NCI-H2227 (cell line): ENCODE measurements at regions not wholly inside any gene's neighbourhood (a gene's known extent, or its start where the extent isn't known, plus 50 kb on each side); places are given as distances from the start of the nearest gene placed in this dataset.
"Not testable (repeated sequence)": the region's sequence is repeated elsewhere in the genome, so short reads cannot be mapped to it uniquely, and the experiment has no call there.

ENCODE experiments used
- DNase-seq: peaks from one replicate; lab custom pipeline; 2025; ENCODE audit not compliant: unreplicated experiment; lab: John Stamatoyannopoulos, UW

DNA sequence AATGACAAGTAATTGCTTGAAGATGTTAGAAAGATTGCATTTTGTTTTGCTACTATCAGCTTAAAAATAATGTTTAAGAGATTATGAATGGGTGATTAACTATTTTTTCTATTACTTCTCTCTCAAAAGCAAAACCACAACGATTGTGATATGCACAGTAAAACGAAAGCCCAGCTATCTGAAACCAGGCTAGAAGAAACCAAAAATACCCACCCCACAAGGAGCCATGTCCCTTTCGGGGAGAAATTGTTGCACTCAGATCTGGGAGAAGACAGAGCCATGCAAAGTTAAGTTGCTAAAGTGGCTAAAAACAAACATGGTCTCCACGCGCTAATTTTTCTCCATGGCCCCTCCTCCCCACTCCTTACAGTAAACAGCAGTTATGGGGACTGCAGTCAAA, 173.6 kb downstream of the RPS24 start:
- DNase-seq = no peak

GRCh38 chr10:78207776-78208175, 174.1 kb downstream of the RPS24 start:
- no peak for DNase-seq

DNA sequence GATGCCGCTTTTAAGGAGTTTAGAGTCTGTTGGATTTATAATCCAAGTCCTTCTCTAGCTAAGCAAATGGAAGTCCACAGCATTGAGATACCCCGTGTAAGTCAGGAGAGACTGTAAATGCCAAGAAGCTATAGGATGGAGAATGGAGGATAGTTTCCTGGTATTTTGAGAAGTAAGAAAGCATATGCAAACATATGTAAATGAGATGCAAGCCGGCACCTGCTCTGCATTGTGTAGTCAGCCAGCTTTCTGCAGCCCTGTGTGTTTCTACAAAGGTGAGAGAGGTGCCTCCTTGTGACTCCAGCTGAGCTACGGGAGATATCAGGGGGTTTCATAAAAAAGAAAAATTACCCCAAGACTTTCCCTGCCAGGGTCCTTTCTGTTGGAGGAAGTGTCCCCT, 176.3 kb downstream of the RPS24 start:
- no peak for DNase-seq

GRCh38 chr10:78210548-78210947, 176.9 kb downstream of the RPS24 start:
- DNase-seq = no peak

- no peak for DNase-seq
These were observed 177.3 kb downstream of the RPS24 start for GRCh38 chr10:78210976-78211375.

- no peak for DNase-seq
These were observed 177.9 kb downstream of the RPS24 start for GRCh38 chr10:78211561-78212051.

- no peak for DNase-seq
These were observed 178.6 kb downstream of the RPS24 start for GRCh38 chr10:78212060-78212785.

GRCh38 chr10:78212786-78213175, 179.1 kb downstream of the RPS24 start:
- no peak for DNase-seq

- no peak for DNase-seq
These were observed 181.3 kb downstream of the RPS24 start for GRCh38 chr10:78214955-78215354.

- DNase-seq = peak; percentile 22
These were observed 182.0 kb downstream of the RPS24 start for GRCh38 chr10:78215645-78216044.

DNA sequence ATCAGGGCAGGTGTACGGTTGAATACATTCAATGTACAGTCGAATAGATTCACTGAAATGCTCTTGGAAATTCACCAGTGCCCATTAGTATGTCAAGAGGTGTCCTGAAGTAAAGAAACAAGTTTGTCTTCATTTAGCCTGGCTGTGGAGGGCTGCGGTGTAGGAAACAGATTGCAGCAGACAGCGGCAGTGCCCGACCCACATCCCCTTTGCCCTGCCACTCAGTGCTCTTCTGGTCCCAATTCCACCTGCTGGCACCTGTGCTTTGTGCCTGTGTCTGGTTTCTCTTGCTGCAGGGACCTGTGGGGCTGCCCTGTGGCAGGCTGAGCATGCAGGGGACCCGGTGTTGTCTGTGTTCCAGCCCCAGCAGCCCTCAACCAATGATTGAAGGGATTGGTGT, 183.7 kb downstream of the RPS24 start:
- no peak for DNase-seq

- DNase-seq = no peak
These were observed 185.3 kb downstream of the RPS24 start for GRCh38 chr10:78218798-78219490.

GRCh38 chr10:78219568-78219967, 185.9 kb downstream of the RPS24 start:
- DNase-seq = not testable (repeated sequence)

- no peak for DNase-seq
These were observed 187.1 kb downstream of the RPS24 start for GRCh38 chr10:78220781-78221180.

DNA sequence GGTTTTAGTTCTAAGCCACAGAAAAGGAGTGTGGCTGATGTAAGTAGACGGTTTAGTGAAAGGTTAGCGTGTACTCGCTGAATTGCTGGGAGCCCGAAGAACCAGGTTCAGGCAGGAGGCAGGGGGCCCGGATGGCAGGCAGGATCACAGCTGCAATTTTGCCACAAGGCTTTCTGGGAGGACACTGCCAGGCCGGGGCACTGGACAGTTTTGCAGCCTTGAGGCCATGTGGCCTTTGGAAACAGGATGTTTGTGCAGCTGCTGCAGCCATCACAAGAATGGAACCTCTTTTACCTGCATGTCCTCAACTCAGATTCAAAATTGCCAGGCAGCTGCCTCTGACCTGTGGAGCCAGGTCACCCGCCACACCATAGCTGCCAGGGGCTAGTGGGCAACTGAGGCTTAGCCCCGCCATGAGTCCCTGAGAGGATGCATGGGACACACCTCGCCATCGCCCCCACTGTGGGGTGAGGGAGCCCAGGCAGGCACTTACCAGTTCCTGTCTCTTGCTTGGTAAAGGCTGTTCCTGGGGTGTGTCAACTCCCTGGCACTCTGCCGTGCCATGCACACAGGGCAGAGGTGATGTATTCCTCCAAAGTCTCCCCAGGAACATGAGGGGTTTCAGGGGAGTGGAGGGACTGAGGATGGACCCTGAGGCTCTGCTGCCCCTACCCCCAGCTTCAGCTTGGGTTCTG, 188.6 kb downstream of the RPS24 start:
- DNase-seq = no peak

DNA sequence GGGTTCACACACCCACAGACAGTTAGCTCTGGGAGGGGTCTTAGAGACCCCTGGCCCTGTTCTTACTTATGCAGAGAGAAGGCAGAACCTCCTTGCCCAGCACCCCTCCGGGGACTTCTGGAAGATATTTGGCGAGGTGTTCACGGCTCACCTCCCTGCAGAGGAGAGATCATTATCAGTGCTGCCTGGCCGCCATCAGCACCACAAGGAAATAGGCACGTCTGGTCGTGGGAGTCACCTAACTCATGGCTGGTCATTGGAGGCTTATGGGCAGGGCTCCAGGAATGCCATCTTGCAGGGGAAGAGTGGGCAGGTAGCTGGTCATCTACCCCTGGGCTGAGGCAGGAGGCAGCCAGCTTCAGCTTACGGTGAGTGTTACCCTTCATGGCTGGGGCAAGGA, 189.4 kb downstream of the RPS24 start:
- no peak for DNase-seq

- no peak for DNase-seq
These were observed 190.9 kb downstream of the RPS24 start for GRCh38 chr10:78224602-78225001.

DNA sequence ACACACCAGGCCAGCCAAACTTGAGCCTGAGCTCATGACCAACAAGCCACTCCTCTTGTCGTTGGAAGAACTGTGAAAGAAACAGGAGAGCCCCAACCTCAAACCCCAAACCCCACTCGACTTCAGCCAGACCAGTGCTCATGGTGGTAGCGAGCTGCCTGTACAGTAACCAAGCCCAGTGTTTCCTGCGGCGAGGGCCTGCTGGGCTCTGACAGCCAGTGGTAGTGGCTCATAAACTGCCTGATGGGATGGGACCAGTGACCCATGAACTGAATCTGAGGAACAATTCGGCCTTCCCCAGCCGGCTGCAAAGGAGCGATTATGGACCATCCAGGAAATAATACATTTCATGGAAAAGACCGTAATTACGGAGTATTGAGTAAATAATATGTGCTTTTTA, 191.9 kb downstream of the RPS24 start:
- DNase-seq = peak; percentile 68

- no peak for DNase-seq
These were observed 195.8 kb downstream of the RPS24 start for GRCh38 chr10:78229489-78229888.

DNA sequence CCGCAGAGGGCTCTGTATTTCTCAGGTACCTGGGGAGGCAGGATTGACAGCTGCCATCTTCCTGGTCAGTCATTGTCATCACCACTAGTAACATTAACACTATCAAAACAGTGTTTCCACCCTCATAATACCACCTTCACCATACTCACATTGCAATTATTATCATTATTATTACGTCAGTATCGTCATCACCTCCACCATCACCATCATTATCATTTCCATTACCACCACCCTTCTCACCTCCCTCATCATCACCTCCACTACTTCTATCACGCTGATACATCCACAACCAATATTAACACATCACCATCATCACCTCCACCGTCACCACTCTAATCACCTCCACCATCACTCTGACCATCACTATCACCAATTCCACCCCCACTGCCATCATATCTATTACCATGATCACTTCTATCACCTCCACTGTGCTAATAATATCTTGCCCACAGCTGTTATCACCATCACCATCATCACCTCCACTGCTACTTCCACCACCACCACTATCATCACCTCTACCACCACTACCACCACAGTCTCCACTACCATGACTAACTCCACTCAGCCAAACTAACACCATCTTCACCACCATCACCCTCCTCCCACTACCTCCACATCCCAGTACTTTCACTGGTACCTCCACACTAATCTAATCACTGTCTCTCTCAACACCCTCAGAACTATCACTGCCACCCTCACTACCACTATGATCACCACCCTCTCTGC, 196.4 kb downstream of the RPS24 start:
- DNase-seq = no peak

GRCh38 chr10:78231327-78231726, 197.7 kb downstream of the RPS24 start:
- no peak for DNase-seq
